ENCODE measurements at regions not wholly inside any gene's neighbourhood (a gene's known extent, or its start where the extent isn't known, plus 50 kb on each side); places are given as distances from the start of the nearest gene placed in this dataset.

DNA sequence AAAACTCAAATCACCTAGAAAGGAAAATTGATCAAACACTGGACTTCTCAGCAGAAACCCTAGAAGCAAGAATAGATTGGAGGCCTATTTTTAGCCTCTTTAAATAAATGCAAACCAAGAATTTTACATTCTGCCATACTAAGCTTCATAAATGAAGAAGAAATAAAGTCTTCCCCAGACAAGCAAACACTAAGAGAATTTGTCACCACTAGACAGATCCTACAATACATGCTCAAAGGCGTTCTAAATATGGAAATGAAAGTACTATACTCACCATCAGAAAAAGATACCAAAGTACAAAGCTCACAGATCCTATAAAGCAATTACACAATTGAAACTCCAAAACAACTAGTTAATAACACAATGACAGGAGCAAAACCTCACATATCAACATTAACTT lies 578.1 kb downstream of the UQCRFS1 start:
- TF ChIP-seq POLR2A (IDR thresholded peaks at IDR 0.05; ENCODE audit: extremely low read depth, insufficient read length), result no peak
- TF ChIP-seq, protein P1, sequence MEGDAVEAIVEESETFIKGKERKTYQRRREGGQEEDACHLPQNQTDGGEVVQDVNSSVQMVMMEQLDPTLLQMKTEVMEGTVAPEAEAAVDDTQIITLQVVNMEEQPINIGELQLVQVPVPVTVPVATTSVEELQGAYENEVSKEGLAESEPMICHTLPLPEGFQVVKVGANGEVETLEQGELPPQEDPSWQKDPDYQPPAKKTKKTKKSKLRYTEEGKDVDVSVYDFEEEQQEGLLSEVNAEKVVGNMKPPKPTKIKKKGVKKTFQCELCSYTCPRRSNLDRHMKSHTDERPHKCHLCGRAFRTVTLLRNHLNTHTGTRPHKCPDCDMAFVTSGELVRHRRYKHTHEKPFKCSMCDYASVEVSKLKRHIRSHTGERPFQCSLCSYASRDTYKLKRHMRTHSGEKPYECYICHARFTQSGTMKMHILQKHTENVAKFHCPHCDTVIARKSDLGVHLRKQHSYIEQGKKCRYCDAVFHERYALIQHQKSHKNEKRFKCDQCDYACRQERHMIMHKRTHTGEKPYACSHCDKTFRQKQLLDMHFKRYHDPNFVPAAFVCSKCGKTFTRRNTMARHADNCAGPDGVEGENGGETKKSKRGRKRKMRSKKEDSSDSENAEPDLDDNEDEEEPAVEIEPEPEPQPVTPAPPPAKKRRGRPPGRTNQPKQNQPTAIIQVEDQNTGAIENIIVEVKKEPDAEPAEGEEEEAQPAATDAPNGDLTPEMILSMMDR (IDR thresholded peaks at IDR 0.05; ENCODE audit: low read depth, low read length), result no peak
